Right lobe of liver (tissue), 4 donors: ENCODE measurements at regions not wholly inside any gene's neighbourhood (a gene's known extent, or its start where the extent isn't known, plus 50 kb on each side); places are given as distances from the start of the nearest gene placed in this dataset.

ENCODE experiments used
- CTCF ChIP-seq, 4 donors: fragments of 200-600 bp in 3 of 4; fragments of 450-650 bp in 1 of 4; IDR thresholded peaks; one replicate each; pipeline versions ENCODE4 v1.5.1 to v1.8.0; 2016 to 2022; ENCODE audit warnings: antibody characterized with exemption in 4 of 4, mild to moderate bottlenecking in 2 of 4
- POLR2A ChIP-seq: fragments of 450-650 bp; IDR thresholded peaks from one replicate; pipeline ENCODE4 v1.6.1; 2017; ENCODE audit warnings: antibody characterized with exemption, mild to moderate bottlenecking
- donor health status: DM: no; HTN: no; CAD: no.
- donor health status: DM: no; HTN: no; CAD: no.
- donor health status: DM: no; HTN: yes; CAD: no.

DNA sequence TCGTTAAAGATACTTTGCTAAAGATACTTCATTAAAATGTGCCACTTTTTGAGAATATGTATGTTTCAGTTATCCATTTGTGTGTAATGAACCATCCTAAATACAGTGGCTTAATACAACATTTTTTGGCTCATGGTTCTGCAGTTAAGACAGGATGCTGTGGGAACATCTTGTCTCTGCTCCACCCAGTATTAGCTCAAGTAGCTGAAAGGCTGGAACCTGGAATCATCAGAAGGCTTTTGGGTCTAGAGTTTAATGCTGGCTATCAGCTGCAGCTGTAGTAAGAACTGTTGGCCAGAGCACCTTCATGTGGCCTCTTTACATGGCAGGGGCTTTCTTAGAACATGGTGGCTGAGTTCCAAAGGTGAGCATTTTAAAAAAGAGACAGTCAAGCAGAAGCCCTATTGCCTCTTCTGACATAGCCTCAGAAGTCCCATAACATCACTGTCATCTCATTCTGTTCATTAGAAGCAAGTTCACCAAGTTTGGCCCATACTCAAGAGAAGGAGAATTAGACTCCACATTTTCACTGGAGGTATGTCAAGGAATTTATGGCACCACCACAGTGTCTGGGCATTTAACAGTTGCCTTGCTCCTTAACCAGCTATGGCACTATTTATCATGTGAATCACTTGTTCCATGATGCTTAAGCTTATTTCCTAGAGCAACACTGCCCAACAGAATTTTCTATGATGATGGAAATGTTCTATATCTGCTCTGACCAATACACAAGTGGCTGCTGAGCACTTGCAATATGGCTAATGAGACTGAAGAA lies 70.4 kb upstream of the PDZRN3 start:
- TF ChIP-seq POLR2A (no peak), CTCF (IDR thresholded peaks at IDR 0.05) (no peak)
